ENCODE measurements at regions not wholly inside any gene's neighbourhood (a gene's known extent, or its start where the extent isn't known, plus 50 kb on each side); places are given as distances from the start of the nearest gene placed in this dataset.

DNA sequence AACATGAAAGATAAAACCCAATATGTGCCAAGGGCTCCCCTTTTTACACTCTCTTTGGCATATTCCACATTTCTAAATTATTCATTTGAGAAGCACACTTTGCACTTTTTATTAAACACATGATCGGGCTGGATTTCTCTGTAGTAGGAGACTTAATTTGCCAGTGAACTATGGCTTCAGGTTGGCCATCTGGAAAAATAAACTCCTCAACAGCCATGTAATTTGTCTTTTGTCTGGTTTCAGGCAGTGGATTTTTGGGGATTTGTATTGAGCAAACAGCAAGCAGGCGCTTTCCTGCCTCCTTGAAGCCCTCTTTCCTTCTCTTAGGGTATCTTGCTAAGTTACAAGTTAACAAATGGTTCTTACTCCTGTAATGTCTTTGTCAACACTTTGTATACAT lies 73.0 kb upstream of the DMRTA1 start:
- no peak for DNase-seq (ENCODE audit: extremely low read depth, insufficient read length)
- no peaks in the 10 kb centered on the region for H3K27me3 ChIP-seq (replicated peaks; ENCODE audit: control insufficient read depth, insufficient read depth, low read length)
- TF ChIP-seq, protein P1, sequence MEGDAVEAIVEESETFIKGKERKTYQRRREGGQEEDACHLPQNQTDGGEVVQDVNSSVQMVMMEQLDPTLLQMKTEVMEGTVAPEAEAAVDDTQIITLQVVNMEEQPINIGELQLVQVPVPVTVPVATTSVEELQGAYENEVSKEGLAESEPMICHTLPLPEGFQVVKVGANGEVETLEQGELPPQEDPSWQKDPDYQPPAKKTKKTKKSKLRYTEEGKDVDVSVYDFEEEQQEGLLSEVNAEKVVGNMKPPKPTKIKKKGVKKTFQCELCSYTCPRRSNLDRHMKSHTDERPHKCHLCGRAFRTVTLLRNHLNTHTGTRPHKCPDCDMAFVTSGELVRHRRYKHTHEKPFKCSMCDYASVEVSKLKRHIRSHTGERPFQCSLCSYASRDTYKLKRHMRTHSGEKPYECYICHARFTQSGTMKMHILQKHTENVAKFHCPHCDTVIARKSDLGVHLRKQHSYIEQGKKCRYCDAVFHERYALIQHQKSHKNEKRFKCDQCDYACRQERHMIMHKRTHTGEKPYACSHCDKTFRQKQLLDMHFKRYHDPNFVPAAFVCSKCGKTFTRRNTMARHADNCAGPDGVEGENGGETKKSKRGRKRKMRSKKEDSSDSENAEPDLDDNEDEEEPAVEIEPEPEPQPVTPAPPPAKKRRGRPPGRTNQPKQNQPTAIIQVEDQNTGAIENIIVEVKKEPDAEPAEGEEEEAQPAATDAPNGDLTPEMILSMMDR (IDR thresholded peaks at IDR 0.05; ENCODE audit: insufficient read depth, low read length, poor library complexity, severe bottlenecking), result no peak
- H3K36me3 ChIP-seq (ENCODE audit: control insufficient read depth, insufficient read depth, low read length), result no peaks in the 10 kb centered on the region
- H3K4me3 ChIP-seq (replicated peaks; ENCODE audit: low read depth, low read length), result no peak overlapping the region

DNA sequence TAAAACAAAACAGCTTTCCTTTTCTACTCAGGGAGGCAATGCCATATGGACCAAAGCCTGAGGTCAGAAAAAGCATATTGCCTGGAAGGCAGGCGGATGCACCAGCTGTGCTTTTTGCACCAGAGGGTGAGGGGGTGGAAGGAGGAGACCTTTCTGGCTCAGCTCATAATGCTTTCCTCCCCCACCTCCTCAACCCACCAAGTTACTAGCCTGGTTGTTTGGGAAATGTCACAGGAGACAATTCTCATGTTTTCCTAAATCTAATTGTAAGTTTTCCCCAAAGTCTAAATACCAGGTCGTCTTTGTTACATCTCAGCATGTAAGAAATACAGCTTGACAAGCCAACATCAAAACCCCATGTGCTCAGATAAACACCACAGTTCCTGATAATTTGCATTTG lies 72.6 kb upstream of the DMRTA1 start:
- no peak for DNase-seq (ENCODE audit: extremely low read depth, insufficient read length)

DNA sequence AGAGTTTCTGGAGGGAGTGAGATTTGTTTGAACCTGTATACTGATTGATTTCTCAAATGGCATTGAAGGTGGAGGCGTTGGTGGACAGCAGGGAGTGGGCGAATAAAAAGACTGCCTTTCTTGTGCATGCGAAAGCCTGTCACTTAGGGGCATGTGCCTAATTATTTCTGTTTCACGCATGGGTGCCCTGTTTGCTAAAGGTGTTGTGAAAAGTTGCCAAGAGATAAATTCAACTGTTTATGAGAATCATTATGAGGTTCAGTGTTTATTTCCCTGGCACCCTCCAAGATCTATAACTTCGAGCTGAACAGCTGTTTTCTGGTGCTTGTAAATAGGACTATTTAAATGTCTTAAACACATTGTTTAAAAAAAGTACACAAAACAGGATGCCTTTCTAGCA lies 67.4 kb upstream of the DMRTA1 start:
- H3K4me3 ChIP-seq (replicated peaks; ENCODE audit: low read depth, low read length), result no peak overlapping the region
- TF ChIP-seq, protein P1 (IDR thresholded peaks at IDR 0.05; ENCODE audit: insufficient read depth, low read length, poor library complexity, severe bottlenecking), result no peak
- no peaks in the 10 kb centered on the region for H3K27me3 ChIP-seq (replicated peaks; ENCODE audit: control insufficient read depth, insufficient read depth, low read length)
- DNase-seq (ENCODE audit: extremely low read depth, insufficient read length), result no peak
- no peaks in the 10 kb centered on the region for H3K36me3 ChIP-seq (ENCODE audit: control insufficient read depth, insufficient read depth, low read length)

More for the DNA sequence above, 72.6 kb upstream of the DMRTA1 start:
- TF ChIP-seq, protein P1 (IDR thresholded peaks at IDR 0.05; ENCODE audit: insufficient read depth, low read length, poor library complexity, severe bottlenecking), result no peak
- Histone ChIP-seq H3K27me3 (replicated peaks; ENCODE audit: control insufficient read depth, insufficient read depth, low read length) (no peaks in the 10 kb centered on the region), H3K36me3 (ENCODE audit: control insufficient read depth, insufficient read depth, low read length) (no peaks in the 10 kb centered on the region), H3K4me3 (replicated peaks; ENCODE audit: low read depth, low read length) (no peak overlapping the region)

DNA sequence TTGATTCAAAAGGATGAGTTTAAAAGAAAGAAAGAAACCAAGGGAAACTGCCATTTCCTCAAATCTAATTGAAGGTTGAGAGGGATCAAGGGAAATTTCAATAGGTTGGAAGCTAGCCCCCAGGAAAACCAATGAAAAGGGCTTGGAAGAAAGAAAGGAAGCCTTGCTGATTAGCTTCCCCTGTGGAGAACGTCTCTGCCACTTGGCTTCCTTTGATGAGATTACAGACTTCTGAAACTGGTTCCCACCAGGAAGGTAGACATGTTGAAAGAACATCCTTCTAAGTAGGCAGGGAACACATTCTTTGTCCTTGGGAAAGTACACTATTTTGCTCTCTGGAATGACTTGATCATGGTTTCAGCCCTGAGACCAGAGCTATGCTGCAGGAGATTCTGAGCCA lies 65.5 kb upstream of the DMRTA1 start:
- H3K36me3 ChIP-seq (ENCODE audit: control insufficient read depth, insufficient read depth, low read length), result no peaks in the 10 kb centered on the region
- H3K4me3 ChIP-seq (replicated peaks; ENCODE audit: low read depth, low read length), result no peak overlapping the region
- no peak for DNase-seq (ENCODE audit: extremely low read depth, insufficient read length)
- no peaks in the 10 kb centered on the region for H3K27me3 ChIP-seq (replicated peaks; ENCODE audit: control insufficient read depth, insufficient read depth, low read length)
- TF ChIP-seq, protein P1 (IDR thresholded peaks at IDR 0.05; ENCODE audit: insufficient read depth, low read length, poor library complexity, severe bottlenecking), result no peak

DNA sequence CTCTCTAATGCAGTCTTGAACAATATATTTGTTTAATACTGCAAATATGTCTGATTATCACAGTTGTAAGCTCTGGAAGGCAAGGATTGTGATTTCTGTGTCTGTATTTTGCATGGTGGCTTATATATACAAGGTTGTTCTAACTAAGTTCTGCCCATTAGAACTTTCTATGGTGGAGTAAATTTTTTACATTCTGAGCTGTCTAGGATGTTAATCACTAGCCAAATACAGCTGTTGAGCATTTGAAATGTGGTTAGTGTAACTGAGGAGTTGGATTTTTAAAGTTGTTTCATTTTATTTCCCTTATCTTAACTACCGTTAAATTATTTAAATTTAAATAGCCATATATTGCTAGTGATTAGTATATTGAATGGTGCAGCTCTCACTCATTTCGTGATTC lies 64.3 kb upstream of the DMRTA1 start:
- H3K27me3 ChIP-seq (replicated peaks; ENCODE audit: control insufficient read depth, insufficient read depth, low read length), result no peaks in the 10 kb centered on the region
- TF ChIP-seq, protein P1 (IDR thresholded peaks at IDR 0.05; ENCODE audit: insufficient read depth, low read length, poor library complexity, severe bottlenecking), result no peak
- no peak for DNase-seq (ENCODE audit: extremely low read depth, insufficient read length)
- no peak overlapping the region for H3K4me3 ChIP-seq (replicated peaks; ENCODE audit: low read depth, low read length)
- no peaks in the 10 kb centered on the region for H3K36me3 ChIP-seq (ENCODE audit: control insufficient read depth, insufficient read depth, low read length)

DNA sequence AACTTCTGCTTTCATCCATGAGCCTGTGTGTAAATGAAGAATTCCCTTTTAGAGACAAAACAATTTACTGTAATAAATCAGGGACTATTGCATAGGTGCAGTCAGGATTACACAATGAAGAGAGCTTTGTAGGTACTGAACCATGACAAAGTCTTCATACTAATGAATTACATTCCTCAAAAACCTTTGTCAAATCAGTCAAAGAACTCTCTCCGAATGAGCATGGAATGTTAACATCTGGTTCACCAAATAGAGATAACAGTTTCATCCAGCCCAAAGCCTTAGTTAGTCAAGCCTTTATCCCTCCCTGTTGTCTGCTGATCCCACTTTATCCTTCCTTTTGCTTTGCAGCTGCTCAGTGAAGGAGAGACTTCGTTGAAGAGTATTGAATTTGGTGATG lies 62.9 kb upstream of the DMRTA1 start:
- no peak for DNase-seq (ENCODE audit: extremely low read depth, insufficient read length)
- TF ChIP-seq, protein P1 (IDR thresholded peaks at IDR 0.05; ENCODE audit: insufficient read depth, low read length, poor library complexity, severe bottlenecking), result no peak
- Histone ChIP-seq H3K4me3 (replicated peaks; ENCODE audit: low read depth, low read length) (no peak overlapping the region), H3K27me3 (replicated peaks; ENCODE audit: control insufficient read depth, insufficient read depth, low read length) (no peaks in the 10 kb centered on the region), H3K36me3 (ENCODE audit: control insufficient read depth, insufficient read depth, low read length) (no peaks in the 10 kb centered on the region)
